ENCODE measurements at regions not wholly inside any gene's neighbourhood (a gene's known extent, or its start where the extent isn't known, plus 50 kb on each side); places are given as distances from the start of the nearest gene placed in this dataset.

DNA sequence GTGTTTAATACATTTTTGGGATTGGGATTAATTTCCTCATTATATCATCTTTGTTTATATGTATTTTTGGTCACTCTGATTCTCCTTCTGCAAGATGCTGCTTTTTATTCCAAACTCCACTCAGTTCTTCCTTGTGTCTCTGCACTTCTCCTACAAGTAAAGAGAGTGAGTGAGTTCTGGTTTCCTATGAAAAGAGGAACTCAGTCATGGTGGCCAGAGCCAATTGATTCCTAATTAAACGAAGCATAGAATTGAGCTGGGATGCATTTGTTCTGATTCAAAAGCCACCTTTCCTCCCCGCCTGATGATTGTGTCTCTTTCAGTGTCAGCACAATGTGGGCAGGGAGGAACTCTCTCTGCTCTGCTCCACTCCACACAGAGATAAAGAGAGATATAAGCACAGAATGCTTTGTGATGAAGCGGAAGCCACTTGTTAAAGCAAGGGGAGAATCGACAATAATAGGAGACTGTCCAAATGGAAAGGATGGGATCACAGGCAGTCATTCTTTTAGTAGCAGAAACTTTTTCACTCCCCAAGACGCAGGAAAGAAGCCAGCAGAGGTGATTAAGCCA is 121.3 kb upstream of the GOT2 start:
- H3K4me1 ChIP-seq (ENCODE audit: control insufficient read depth in 1 of 2, insufficient read depth in 2 of 2, low read depth in 1 of 2, low read length in 1 of 2) = peaks cover 0 to 5% of the 10 kb centered on the region in 2 experiments; a peak in 2 of 4 replicates
- 37% methylated on average over 5 of the region's 5 CpGs for WGBS (ENCODE audit: low lambda C conversion rate)
- no peaks in the 10 kb centered on the region for H3K9me2 ChIP-seq
- H3K79me2 ChIP-seq (ENCODE audit: insufficient read depth) = no peaks in the 10 kb centered on the region
- no peaks in the 10 kb centered on the region for H3K9me3 ChIP-seq
- H3F3A ChIP-seq (replicated peaks; ENCODE audit: insufficient read depth) = no peaks in the 10 kb centered on the region
- no peak overlapping the region for H3K9ac ChIP-seq
- TF ChIP-seq RXRA (IDR thresholded peaks at IDR 0.05; ENCODE audit: borderline replicate concordance, low read depth) = no peak
- no peaks in the 10 kb centered on the region for H4K20me1 ChIP-seq (ENCODE audit: insufficient read depth)
- H3K36me3 ChIP-seq (replicated peaks in 1 of 2; ENCODE audit: control insufficient read depth in 1 of 2, insufficient read depth in 2 of 2, low read length in 1 of 2) = no peaks in the 10 kb centered on the region
- H3K27ac ChIP-seq (ENCODE audit: low read depth in 2 of 2, low read length in 1 of 2) = no peak overlapping the region
- H2AFZ ChIP-seq (ENCODE audit: low read depth) = no peak overlapping the region
- H3K4me2 ChIP-seq = no peak overlapping the region
- ChIA-PET CTCF (no interaction called here), POLR2A (no interaction called here)
- DNase-seq = no peak
- H3K4me3 ChIP-seq (ENCODE audit: low read depth in 2 of 2, low read length in 1 of 2) = no peak overlapping the region
- no peaks in the 10 kb centered on the region for H3K27me3 ChIP-seq (ENCODE audit: insufficient read depth)

DNA sequence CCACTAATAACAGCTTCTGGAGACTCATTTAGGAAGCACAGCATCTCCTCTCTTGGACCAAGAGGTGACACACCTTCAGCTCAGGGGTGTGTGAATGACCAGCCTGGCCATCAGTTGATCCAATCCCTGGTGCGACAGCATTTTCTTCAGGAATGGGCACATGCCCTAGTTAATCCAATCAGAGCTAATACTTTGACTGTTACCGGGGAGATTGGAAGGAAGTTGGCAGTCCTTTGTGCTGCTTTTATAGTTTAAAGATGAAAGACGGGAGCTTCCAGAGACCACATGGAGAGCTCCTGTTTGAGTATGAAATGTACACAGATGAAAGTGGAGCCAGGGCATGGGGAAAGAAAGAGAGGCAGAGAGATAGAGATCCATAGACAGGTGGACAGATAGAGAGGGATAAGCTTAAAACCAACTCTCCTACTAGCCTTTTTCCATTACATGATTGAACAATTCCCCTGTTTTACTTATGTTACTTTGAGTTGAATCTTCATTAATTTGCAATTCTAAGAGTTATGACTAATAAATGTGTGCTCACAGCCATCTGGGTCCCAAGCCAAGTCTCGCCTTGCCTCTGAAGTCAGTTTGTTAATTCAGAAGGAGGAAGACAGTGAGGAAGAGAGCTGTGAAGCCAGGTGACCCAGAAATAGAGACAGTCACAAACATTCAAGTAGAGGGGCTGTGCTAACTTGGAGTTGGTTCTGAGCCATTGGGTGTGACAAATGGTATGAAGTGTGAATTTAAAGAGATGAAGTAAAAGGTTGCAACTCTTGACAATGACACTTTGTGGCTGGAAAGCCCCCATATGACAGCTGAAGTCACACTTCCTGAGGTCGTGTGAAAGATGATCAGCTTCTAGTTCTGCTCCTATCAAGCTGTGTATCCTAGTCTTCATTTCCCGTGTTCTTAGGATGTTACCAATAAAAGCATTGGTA is 120.0 kb upstream of the GOT2 start:
- no peaks in the 10 kb centered on the region for H4K20me1 ChIP-seq (ENCODE audit: insufficient read depth)
- peak; percentile 36; the same call in 1 of the 2 replicates for TF ChIP-seq RFX5 (IDR thresholded peaks at IDR 0.05; ENCODE audit: low read length)
- TF ChIP-seq CHD2 (IDR thresholded peaks at IDR 0.05; ENCODE audit: low read length, partially characterized antibody) = no peak
- no peak for TF ChIP-seq PBX3 (IDR thresholded peaks at IDR 0.05)
- no peak for TF ChIP-seq GABPA (IDR thresholded peaks at IDR 0.05; ENCODE audit: low read depth)
- no peak for TF ChIP-seq SMC3 (IDR thresholded peaks at IDR 0.05; ENCODE audit: low read depth, low read length)
- ChIA-PET POLR2A (no interaction called here), CTCF (interaction anchor here (0.6 to 1.0 kb wide), 2 partner anchors 11 to 333 kb away, joined by 3 to 5 read pairs; no protein-coding TSS in a partner anchor)
- no peak overlapping the region for H3K4me3 ChIP-seq (ENCODE audit: low read depth in 2 of 2, low read length in 1 of 2)
- no peak overlapping the region for H3K4me2 ChIP-seq
- no peak overlapping the region for H2AFZ ChIP-seq (ENCODE audit: low read depth)
- H3K9me3 ChIP-seq = no peaks in the 10 kb centered on the region
- no peaks in the 10 kb centered on the region for H3K27me3 ChIP-seq (ENCODE audit: insufficient read depth)
- H3K4me1 ChIP-seq (ENCODE audit: control insufficient read depth in 1 of 2, insufficient read depth in 2 of 2, low read depth in 1 of 2, low read length in 1 of 2) = no peaks in the 10 kb centered on the region
- no peaks in the 10 kb centered on the region for H3F3A ChIP-seq (replicated peaks; ENCODE audit: insufficient read depth)
- no peak overlapping the region for H3K9ac ChIP-seq
- no peaks in the 10 kb centered on the region for H3K36me3 ChIP-seq (replicated peaks in 1 of 2; ENCODE audit: control insufficient read depth in 1 of 2, insufficient read depth in 2 of 2, low read length in 1 of 2)
- DNase-seq = no peak
- H3K9me2 ChIP-seq = no peaks in the 10 kb centered on the region
- H3K79me2 ChIP-seq (ENCODE audit: insufficient read depth) = no peaks in the 10 kb centered on the region
- WGBS (ENCODE audit: low lambda C conversion rate) = 17% methylated on average over 6 of the region's 6 CpGs
- H3K27ac ChIP-seq (ENCODE audit: low read depth in 2 of 2, low read length in 1 of 2) = no peak overlapping the region

GRCh38 chr16:58850678-58851020 is 116.5 kb upstream of the GOT2 start:
- H3F3A ChIP-seq (replicated peaks; ENCODE audit: insufficient read depth) = no peaks in the 10 kb centered on the region
- ChIA-PET CTCF (interaction anchor here (1.2 to 3.9 kb wide), 2 partner anchors 37 to 196 kb away, joined by 4 to 15 read pairs; no protein-coding TSS in a partner anchor), POLR2A (no interaction called here)
- WGBS (ENCODE audit: low lambda C conversion rate) = 10% methylated on average over 3 of the region's 3 CpGs
- no peaks in the 10 kb centered on the region for H3K27me3 ChIP-seq (ENCODE audit: insufficient read depth)
- H3K9me2 ChIP-seq = no peaks in the 10 kb centered on the region
- H3K27ac ChIP-seq (ENCODE audit: low read depth in 2 of 2, low read length in 1 of 2) = no peak overlapping the region
- no peaks in the 10 kb centered on the region for H3K79me2 ChIP-seq (ENCODE audit: insufficient read depth)
- DNase-seq = no peak
- H2AFZ ChIP-seq (ENCODE audit: low read depth) = no peak overlapping the region
- no peak overlapping the region for H3K9ac ChIP-seq
- no peaks in the 10 kb centered on the region for H3K4me1 ChIP-seq (ENCODE audit: control insufficient read depth in 1 of 2, insufficient read depth in 2 of 2, low read depth in 1 of 2, low read length in 1 of 2)
- H3K9me3 ChIP-seq = no peaks in the 10 kb centered on the region
- no peak overlapping the region for H3K4me3 ChIP-seq (ENCODE audit: low read depth in 2 of 2, low read length in 1 of 2)
- no peaks in the 10 kb centered on the region for H3K36me3 ChIP-seq (replicated peaks in 1 of 2; ENCODE audit: control insufficient read depth in 1 of 2, insufficient read depth in 2 of 2, low read length in 1 of 2)
- no peak overlapping the region for H3K4me2 ChIP-seq
- TF ChIP-seq EZH2phosphoT487 (IDR thresholded peaks at IDR 0.05; ENCODE audit: borderline replicate concordance, low read depth) = no peak
- H4K20me1 ChIP-seq (ENCODE audit: insufficient read depth) = no peaks in the 10 kb centered on the region

All from SK-N-SH (cell line).